ENCODE measurements at regions not wholly inside any gene's neighbourhood (a gene's known extent, or its start where the extent isn't known, plus 50 kb on each side); places are given as distances from the start of the nearest gene placed in this dataset.

- TF ChIP-seq CTCF (IDR thresholded peaks at IDR 0.05) (no peak), POLR2A (IDR thresholded peaks at IDR 0.05) (no peak)
Observed at GRCh38 chr4:127240764-127241105, 392.0 kb upstream of the INTU start.

All from Peyer's patch (tissue), 4 donors.